ENCODE measurements at regions not wholly inside any gene's neighbourhood (a gene's known extent, or its start where the extent isn't known, plus 50 kb on each side); places are given as distances from the start of the nearest gene placed in this dataset.

GRCh38 chr10:113350311-113351040, 202.4 kb upstream of the HABP2 start:
- Histone ChIP-seq H3K36me3 (no peaks in the 10 kb centered on the region), H3K4me1 (replicated peaks) (no peaks in the 10 kb centered on the region), H3K27ac (no peak overlapping the region), H3K9me3 (replicated peaks) (no peaks in the 10 kb centered on the region), H3K4me3 (no peak overlapping the region), H3K27me3 (replicated peaks) (no peaks in the 10 kb centered on the region)
- no peak for DNase-seq (ENCODE audit: low read depth in 1 of 2, low spot score in 2 of 2)

- H3K4me3 ChIP-seq, result no peak overlapping the region
- no peak for DNase-seq (ENCODE audit: low read depth in 1 of 2, low spot score in 2 of 2)
- H3K9me3 ChIP-seq (replicated peaks), result no peaks in the 10 kb centered on the region
- H3K36me3 ChIP-seq, result no peaks in the 10 kb centered on the region
- no peak overlapping the region for H3K27ac ChIP-seq
- no peaks in the 10 kb centered on the region for H3K4me1 ChIP-seq (replicated peaks)
- no peaks in the 10 kb centered on the region for H3K27me3 ChIP-seq (replicated peaks)
These were observed 198.1 kb upstream of the HABP2 start for GRCh38 chr10:113354711-113355110.

GRCh38 chr10:113356794-113357680, 195.8 kb upstream of the HABP2 start:
- DNase-seq (ENCODE audit: low read depth in 1 of 2, low spot score in 2 of 2), result no peak
- H3K36me3 ChIP-seq, result no peaks in the 10 kb centered on the region
- H3K9me3 ChIP-seq (replicated peaks), result no peaks in the 10 kb centered on the region
- H3K4me3 ChIP-seq, result no peak overlapping the region
- no peak overlapping the region for H3K27ac ChIP-seq
- H3K27me3 ChIP-seq (replicated peaks), result no peaks in the 10 kb centered on the region
- H3K4me1 ChIP-seq (replicated peaks), result no peaks in the 10 kb centered on the region

- Histone ChIP-seq H3K4me1 (replicated peaks) (no peaks in the 10 kb centered on the region), H3K27ac (no peak overlapping the region), H3K4me3 (no peak overlapping the region), H3K27me3 (replicated peaks) (no peaks in the 10 kb centered on the region), H3K9me3 (replicated peaks) (no peaks in the 10 kb centered on the region), H3K36me3 (no peaks in the 10 kb centered on the region)
- no peak for DNase-seq (ENCODE audit: low read depth in 1 of 2, low spot score in 2 of 2)
These were observed 195.1 kb upstream of the HABP2 start for GRCh38 chr10:113357681-113358300.

GRCh38 chr10:113359655-113360054, 193.2 kb upstream of the HABP2 start:
- H3K27ac ChIP-seq, result no peak overlapping the region
- no peaks in the 10 kb centered on the region for H3K9me3 ChIP-seq (replicated peaks)
- no peaks in the 10 kb centered on the region for H3K4me1 ChIP-seq (replicated peaks)
- no peaks in the 10 kb centered on the region for H3K36me3 ChIP-seq
- H3K4me3 ChIP-seq, result no peak overlapping the region
- no peaks in the 10 kb centered on the region for H3K27me3 ChIP-seq (replicated peaks)
- DNase-seq (ENCODE audit: low read depth in 1 of 2, low spot score in 2 of 2), result no peak

- no peaks in the 10 kb centered on the region for H3K36me3 ChIP-seq
- no peak overlapping the region for H3K4me3 ChIP-seq
- H3K27me3 ChIP-seq (replicated peaks), result no peaks in the 10 kb centered on the region
- H3K27ac ChIP-seq, result no peak overlapping the region
- no peaks in the 10 kb centered on the region for H3K9me3 ChIP-seq (replicated peaks)
- no peaks in the 10 kb centered on the region for H3K4me1 ChIP-seq (replicated peaks)
- no peak for DNase-seq (ENCODE audit: low read depth in 1 of 2, low spot score in 2 of 2)
These were observed 192.0 kb upstream of the HABP2 start for GRCh38 chr10:113360870-113361269.

GRCh38 chr10:113362645-113363091, 190.2 kb upstream of the HABP2 start:
- H3K9me3 ChIP-seq (replicated peaks), result no peaks in the 10 kb centered on the region
- DNase-seq (ENCODE audit: low read depth in 1 of 2, low spot score in 2 of 2), result peak in 1 of 2 experiments; percentile 16
- no peak overlapping the region for H3K27ac ChIP-seq
- no peaks in the 10 kb centered on the region for H3K27me3 ChIP-seq (replicated peaks)
- H3K4me1 ChIP-seq (replicated peaks), result no peaks in the 10 kb centered on the region
- H3K36me3 ChIP-seq, result no peaks in the 10 kb centered on the region
- no peak overlapping the region for H3K4me3 ChIP-seq

- Histone ChIP-seq H3K36me3 (no peaks in the 10 kb centered on the region), H3K4me3 (no peak overlapping the region), H3K4me1 (replicated peaks) (no peaks in the 10 kb centered on the region), H3K9me3 (replicated peaks) (no peaks in the 10 kb centered on the region; the same call in 1 of the 2 replicates), H3K27me3 (replicated peaks) (no peaks in the 10 kb centered on the region), H3K27ac (no peak overlapping the region)
- no peak for DNase-seq (ENCODE audit: low read depth in 1 of 2, low spot score in 2 of 2)
These were observed 188.6 kb upstream of the HABP2 start for GRCh38 chr10:113364227-113364626.

GRCh38 chr10:113368666-113369364, 184.0 kb upstream of the HABP2 start:
- Histone ChIP-seq H3K27me3 (replicated peaks) (no peaks in the 10 kb centered on the region; the same call in 1 of the 2 replicates), H3K4me3 (no peak overlapping the region), H3K9me3 (replicated peaks) (no peaks in the 10 kb centered on the region; the same call in 1 of the 2 replicates), H3K36me3 (no peaks in the 10 kb centered on the region), H3K4me1 (replicated peaks) (no peaks in the 10 kb centered on the region), H3K27ac (no peak overlapping the region)
- no peak for DNase-seq (ENCODE audit: low read depth in 1 of 2, low spot score in 2 of 2)

- H3K27me3 ChIP-seq (replicated peaks), result no peaks in the 10 kb centered on the region; the same call in 1 of the 2 replicates
- no peak for DNase-seq (ENCODE audit: low read depth in 1 of 2, low spot score in 2 of 2)
- no peak overlapping the region for H3K27ac ChIP-seq
- H3K36me3 ChIP-seq, result no peaks in the 10 kb centered on the region
- no peak overlapping the region for H3K4me3 ChIP-seq
- no peaks in the 10 kb centered on the region for H3K4me1 ChIP-seq (replicated peaks)
- H3K9me3 ChIP-seq (replicated peaks), result no peaks in the 10 kb centered on the region; the same call in 1 of the 2 replicates
These were observed 183.5 kb upstream of the HABP2 start for GRCh38 chr10:113369365-113369694.

GRCh38 chr10:113376428-113376827, 176.4 kb upstream of the HABP2 start:
- Histone ChIP-seq H3K9me3 (replicated peaks) (no peaks in the 10 kb centered on the region), H3K27ac (no peak overlapping the region), H3K36me3 (no peaks in the 10 kb centered on the region), H3K4me3 (no peak overlapping the region), H3K4me1 (replicated peaks) (peaks cover 4% of the 10 kb centered on the region), H3K27me3 (replicated peaks) (no peaks in the 10 kb centered on the region; the same call in 1 of the 2 replicates)
- no peak for DNase-seq (ENCODE audit: low read depth in 1 of 2, low spot score in 2 of 2)

GRCh38 chr10:113379091-113379490, 173.8 kb upstream of the HABP2 start:
- H3K4me1 ChIP-seq (replicated peaks), result peaks cover 30% of the 10 kb centered on the region
- H3K9me3 ChIP-seq (replicated peaks), result no peaks in the 10 kb centered on the region
- no peak overlapping the region for H3K4me3 ChIP-seq
- DNase-seq (ENCODE audit: low read depth in 1 of 2, low spot score in 2 of 2), result no peak
- no peaks in the 10 kb centered on the region for H3K27me3 ChIP-seq (replicated peaks)
- H3K27ac ChIP-seq, result no peak overlapping the region
- H3K36me3 ChIP-seq, result no peaks in the 10 kb centered on the region

GRCh38 chr10:113381416-113381815, 171.4 kb upstream of the HABP2 start:
- Histone ChIP-seq H3K27ac (peak overlapping the region; percentile 94), H3K4me1 (replicated peaks) (peaks cover 51% of the 10 kb centered on the region), H3K9me3 (replicated peaks) (no peaks in the 10 kb centered on the region), H3K4me3 (no peak overlapping the region), H3K36me3 (no peaks in the 10 kb centered on the region), H3K27me3 (replicated peaks) (no peaks in the 10 kb centered on the region)
- DNase-seq (ENCODE audit: low read depth in 1 of 2, low spot score in 2 of 2), result no peak

Data from SJSA1 (cell line).